GM18873 (cell line): ENCODE measurements at regions not wholly inside any gene's neighbourhood (a gene's known extent, or its start where the extent isn't known, plus 50 kb on each side); places are given as distances from the start of the nearest gene placed in this dataset.

Experiments
- ATAC-seq: cut with Tn5 transposase; IDR thresholded peaks from one replicate; pipeline ENCODE4 v1.9.1; 2021; ENCODE audit warnings: mild to moderate bottlenecking, moderate library complexity, moderate number of reproducible peaks; ENCODE audit not compliant: unreplicated experiment, low FRiP score

GRCh38 chr13:99122171-99122570, 78.5 kb upstream of the UBAC2 start:
- ATAC-seq, result no peak

DNA sequence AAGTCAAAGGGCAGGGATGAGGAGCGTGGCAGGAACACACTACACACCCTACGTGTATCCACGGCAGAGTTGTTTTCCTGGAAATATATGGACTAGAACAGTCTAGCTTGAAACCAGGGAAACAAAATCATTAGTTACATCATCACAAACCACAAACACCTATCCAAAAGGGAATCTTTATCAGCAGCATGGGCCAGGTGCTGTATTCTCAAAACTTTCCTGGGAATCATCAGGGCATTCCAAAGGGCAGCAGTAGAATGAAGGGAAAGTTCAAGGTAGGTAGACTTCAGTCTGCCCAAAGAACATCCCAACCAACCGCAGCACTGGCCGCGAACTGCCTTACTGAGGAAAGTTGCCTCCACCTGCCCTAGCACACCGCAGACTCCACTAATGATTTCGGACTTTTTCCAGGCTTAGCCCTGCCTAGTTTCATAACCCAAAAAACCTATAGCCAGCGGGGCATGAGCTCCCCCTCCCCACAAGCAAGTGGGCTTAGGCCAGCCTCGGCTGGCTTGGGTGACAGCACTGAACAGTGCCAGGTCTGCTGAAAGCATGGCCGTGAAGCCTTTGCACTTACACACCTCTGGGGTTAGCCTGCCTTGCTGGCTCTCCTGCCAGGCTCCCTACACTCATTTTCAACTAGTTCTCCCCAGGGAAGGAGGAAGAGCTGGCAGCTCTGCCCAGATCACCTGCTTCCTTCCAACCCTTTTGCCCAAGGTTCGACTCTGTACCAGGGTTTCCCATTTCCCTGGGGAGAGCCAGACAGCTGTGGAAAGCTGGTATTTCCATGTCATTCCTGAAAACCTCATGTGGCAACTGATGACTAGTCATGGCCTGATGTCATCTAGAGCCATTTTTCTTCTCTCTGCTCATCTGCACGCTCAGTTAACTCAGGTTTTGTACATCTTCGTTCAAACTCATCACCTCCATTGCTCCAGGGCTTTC, 77.3 kb upstream of the UBAC2 start:
- no peak for ATAC-seq

DNA sequence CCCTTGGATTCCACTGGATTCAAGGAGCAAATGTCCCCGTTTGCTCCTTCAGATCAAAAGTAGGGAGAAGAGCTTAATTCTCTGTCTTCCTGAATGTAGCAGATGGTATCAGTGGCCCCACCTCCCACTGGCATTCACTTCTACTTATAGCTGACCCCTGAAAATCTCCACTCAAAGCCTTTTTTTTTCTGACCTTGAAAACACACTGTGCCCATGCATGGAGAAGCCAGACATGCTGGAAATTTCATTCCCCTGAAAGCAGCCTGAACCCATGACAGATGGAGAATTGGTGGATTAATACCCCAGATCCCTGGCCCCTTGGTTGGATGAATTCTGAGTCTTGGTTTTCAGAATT, 76.6 kb upstream of the UBAC2 start:
- ATAC-seq, result no peak

GRCh38 chr13:99124794-99125316, 75.8 kb upstream of the UBAC2 start:
- peak; percentile 53 for ATAC-seq

GRCh38 chr13:99125326-99125915, 75.2 kb upstream of the UBAC2 start:
- no peak for ATAC-seq

- no peak for ATAC-seq
These were observed 73.8 kb upstream of the UBAC2 start for GRCh38 chr13:99126821-99127220.

DNA sequence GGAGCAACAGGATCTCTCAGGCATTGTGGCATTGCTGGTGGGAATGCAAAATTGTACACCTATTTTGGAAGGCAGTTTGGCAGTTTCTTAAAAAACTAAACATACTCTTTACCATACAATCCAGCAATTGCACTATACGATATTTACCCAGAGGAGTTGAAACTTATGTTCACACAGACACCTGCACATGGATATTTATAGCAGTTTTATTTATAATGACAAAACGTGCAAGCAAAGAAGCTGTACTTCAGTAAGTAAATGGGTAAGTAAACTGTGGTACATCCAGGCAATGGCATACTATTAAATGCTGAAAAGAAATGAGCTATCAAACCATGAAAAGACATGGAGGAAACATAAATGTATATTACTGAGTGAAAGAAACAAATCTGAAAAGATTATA, 71.6 kb upstream of the UBAC2 start:
- no peak for ATAC-seq

- no peak for ATAC-seq
These were observed 70.7 kb upstream of the UBAC2 start for GRCh38 chr13:99129951-99130350.

- ATAC-seq, result no peak
These were observed 69.2 kb upstream of the UBAC2 start for GRCh38 chr13:99131410-99131809.

- ATAC-seq, result no peak
These were observed 68.3 kb upstream of the UBAC2 start for GRCh38 chr13:99132295-99132835.

- ATAC-seq, result no peak
These were observed 67.4 kb upstream of the UBAC2 start for GRCh38 chr13:99133230-99133629.

GRCh38 chr13:99133848-99134247, 66.8 kb upstream of the UBAC2 start:
- ATAC-seq, result no peak

GRCh38 chr13:99135591-99135990, 65.1 kb upstream of the UBAC2 start:
- ATAC-seq, result no peak

DNA sequence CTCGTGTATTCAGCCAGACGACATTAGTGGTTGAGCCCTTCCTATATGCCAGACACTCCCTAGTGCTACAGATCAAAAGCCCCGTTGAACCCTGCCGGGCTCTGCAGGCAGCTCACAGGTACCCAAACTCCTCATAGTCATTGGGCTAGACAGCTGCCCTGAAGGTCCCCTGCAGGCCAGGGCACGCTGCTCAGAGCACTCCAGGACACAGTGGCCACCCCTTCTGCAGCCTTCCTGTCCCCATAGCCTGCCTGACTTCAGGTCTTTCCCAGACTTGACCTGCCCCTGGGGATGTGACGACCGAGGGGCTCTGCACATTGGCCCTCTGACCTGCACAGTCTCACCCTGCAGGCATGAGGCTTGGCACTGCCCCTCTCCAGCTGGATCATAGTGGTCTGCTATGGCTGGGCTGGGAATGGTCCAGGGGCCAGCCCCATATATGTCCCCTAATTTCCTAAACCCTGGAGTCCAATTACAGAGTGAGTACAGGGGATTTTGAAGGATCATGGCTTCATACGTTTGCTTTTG, 64.2 kb upstream of the UBAC2 start:
- ATAC-seq, result no peak

GRCh38 chr13:99140831-99141230, 59.8 kb upstream of the UBAC2 start:
- no peak for ATAC-seq

- ATAC-seq, result no peak
These were observed 56.8 kb upstream of the UBAC2 start for GRCh38 chr13:99143904-99144303.

DNA sequence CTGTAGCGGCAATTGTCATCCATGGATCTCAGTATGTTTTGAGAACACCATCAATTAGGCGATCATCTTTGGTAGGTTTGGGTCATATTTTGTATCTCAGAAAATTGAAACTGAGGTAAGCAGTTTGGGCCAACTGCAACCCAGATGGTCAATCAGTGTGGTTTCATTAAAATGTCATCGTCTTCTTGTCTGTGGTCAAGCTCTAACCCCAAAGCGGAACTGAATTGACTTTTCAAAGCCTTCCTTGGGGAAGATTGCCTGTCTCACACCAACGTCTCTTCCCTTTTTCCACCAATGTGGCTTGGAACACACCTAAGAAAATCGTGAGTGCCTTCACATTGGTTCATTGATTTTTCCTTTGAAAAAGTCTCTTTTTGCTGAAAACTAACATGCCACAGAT, 56.3 kb upstream of the UBAC2 start:
- ATAC-seq, result no peak

- ATAC-seq, result no peak
These were observed 55.2 kb upstream of the UBAC2 start for GRCh38 chr13:99145461-99145860.

DNA sequence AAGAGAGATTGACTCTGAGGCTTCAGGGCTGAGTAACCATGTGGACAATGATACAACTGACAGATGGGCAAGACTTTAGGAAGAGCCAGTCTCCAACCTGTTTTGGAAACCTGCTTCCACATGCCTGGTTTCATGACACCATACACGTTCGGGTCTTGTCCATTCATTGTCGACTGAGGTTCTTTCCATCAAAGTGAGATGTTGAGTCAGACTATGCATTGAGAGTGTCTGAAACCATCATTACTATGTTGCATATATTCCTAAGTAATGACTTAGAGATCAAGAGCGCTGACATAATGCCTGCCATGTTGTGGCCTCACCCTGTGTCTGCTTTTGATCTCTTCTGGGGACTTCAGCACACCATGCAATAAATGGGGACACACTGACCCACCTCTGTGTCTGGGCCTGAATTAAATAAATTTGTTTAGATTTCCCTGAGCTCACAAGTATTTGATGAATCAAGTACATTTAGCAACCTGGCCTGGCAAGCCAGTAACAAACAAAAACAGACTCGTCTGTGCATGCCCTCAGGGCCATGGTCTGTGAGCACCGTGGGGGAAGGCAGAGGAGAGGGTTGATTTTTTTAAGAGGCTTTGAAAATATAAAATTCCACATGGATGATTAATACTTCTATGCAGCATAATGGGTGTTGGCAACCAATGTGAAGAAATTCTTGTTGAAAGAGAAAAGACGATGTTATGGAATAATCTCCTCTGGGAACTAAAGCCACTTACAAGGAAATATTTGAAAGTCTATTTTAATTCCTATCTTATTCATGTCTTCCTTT, 49.9 kb upstream of the UBAC2 start:
- no peak for ATAC-seq
